Panc1 (cell line): ENCODE measurements at regions not wholly inside any gene's neighbourhood (a gene's known extent, or its start where the extent isn't known, plus 50 kb on each side); places are given as distances from the start of the nearest gene placed in this dataset.

Source experiments
- ATAC-seq: fragments of 200-7000 bp; cut with Tn5 transposase; 2 replicates; pipeline ENCODE4 v1.9.1; 2020; ENCODE audit warnings: mild to moderate bottlenecking, moderate library complexity
- BruUV-seq: library from RNA; stranded (reverse); fragments of 400-500 nt; replicated peaks from 2 replicates; lab custom pipeline; 2021; lab: Mats Ljungman, UMichigan
- CTCF ChIA-PET: fragments of 300-600 bp; sonication (Branson Sonifier 250); formaldehyde crosslinking; loops from one replicate; lab custom pipeline; 2022; ENCODE audit warnings: antibody characterized with exemption; lab: Charles Lee
- POLR2A ChIA-PET: fragments of 300-600 bp; sonication (Branson Sonifier 250); formaldehyde crosslinking; loops from one replicate; lab custom pipeline; 2022; ENCODE audit warnings: antibody characterized with exemption; lab: Charles Lee
- DNase-seq: peaks from one replicate; pipeline ENCODE4 v3.0.0-alpha.2; 2010; ENCODE audit warnings: low read depth, low spot score
- H3K27ac ChIP-seq: 2 replicates; pipeline ENCODE4 v1.5.1; 2011; ENCODE audit warnings: mild to moderate bottlenecking, low read length, inconsistent platforms
- H3K27me3 ChIP-seq: fragments of 200-500 bp; sonication (Bioruptor generic); 2 replicates; pipeline ENCODE4 v1.6.0; 2014; ENCODE audit warnings: low read length, inconsistent platforms; ENCODE audit not compliant: control insufficient read depth, insufficient read depth
- H3K36me3 ChIP-seq: fragments of 200-500 bp; sonication (Bioruptor generic); 2 replicates; pipeline ENCODE4 v1.5.1; 2014; ENCODE audit warnings: inconsistent platforms, mild to moderate bottlenecking, low read length, moderate library complexity; ENCODE audit not compliant: control insufficient read depth, insufficient read depth
- H3K4me1 ChIP-seq: 2 replicates; pipeline ENCODE4 v1.5.1; 2011; ENCODE audit warnings: inconsistent platforms, mild to moderate bottlenecking, low read length, moderate library complexity; ENCODE audit not compliant: control insufficient read depth, insufficient read depth
- H3K4me3 ChIP-seq, 2 experiments: 2 replicates each; pipeline ENCODE4 v1.5.1; 2011 to 2012; ENCODE audit warnings: low read depth in 2 of 2, low read length in 2 of 2, mild to moderate bottlenecking in 2 of 2, inconsistent platforms in 1 of 2, moderate library complexity in 1 of 2
- H3K9me3 ChIP-seq: fragments of 200-500 bp; sonication (Bioruptor generic); 2 replicates; pipeline ENCODE4 v1.5.1; 2014; ENCODE audit warnings: low read depth, mild to moderate bottlenecking, inconsistent platforms, low read length, moderate library complexity; ENCODE audit not compliant: control insufficient read depth, insufficient read depth
- POLR2AphosphoS5 ChIP-seq: IDR thresholded peaks from 2 replicates; pipeline ENCODE4 v1.6.1; 2012; ENCODE audit warnings: mild to moderate bottlenecking, low read depth, low read length, moderate library complexity
- SIN3A ChIP-seq: IDR thresholded peaks from 2 replicates; pipeline ENCODE4 v1.6.1; 2012; ENCODE audit warnings: low read depth, mild to moderate bottlenecking, low read length, moderate library complexity, borderline replicate concordance; ENCODE audit not compliant: insufficient read depth
- TCF7L2 ChIP-seq: IDR thresholded peaks from 2 replicates; pipeline ENCODE4 v1.6.1; 2011; ENCODE audit warnings: mild to moderate bottlenecking, low read depth, low read length, inconsistent platforms
- in situ Hi-C: cut with HindIII; loops from 2 replicates; pipeline ENCODE4 v1.10.0; 2016; ENCODE audit warnings: low sequenced_read_pairs, low pct_unique_long_range_greater_than_20kb
- intact Hi-C: fragments of 100-400 bp; cut with micrococcal nuclease; formaldehyde crosslinking; loops from one replicate; pipeline ENCODE4 v1.10.0; 2022; ENCODE audit not compliant: unreplicated experiment
- TF ChIP-seq, protein P1 (sequence below), 2 experiments: IDR thresholded peaks; 2 replicates each; pipeline ENCODE4 v1.6.1; 2011 to 2012; ENCODE audit warnings: low read depth in 2 of 2, control low read depth in 1 of 2, low read length in 1 of 2, mild to moderate bottlenecking in 1 of 2, moderate library complexity in 1 of 2; ENCODE audit not compliant: insufficient read depth in 1 of 2
- TF ChIP-seq, protein P2 (sequence below): fragments of 450-650 bp; IDR thresholded peaks from 2 replicates; pipeline ENCODE4 v1.5.1; 2017; ENCODE audit warnings: mild to moderate bottlenecking

GRCh38 chr1:60463146-60463545, 389.6 kb upstream of the C1orf87 start:
- H3K27ac ChIP-seq: no peak overlapping the region
- no TSS peak for BruUV-seq
- no peaks in the 10 kb centered on the region for H3K36me3 ChIP-seq
- CTCF ChIA-PET: no interaction called here
- H3K4me3 ChIP-seq: no peak overlapping the region
- intact Hi-C loops (no loop called here), in situ Hi-C loops (no loop called here)
- DNase-seq (no peak), ATAC-seq (no peak)
- TF ChIP-seq SIN3A (no peak), POLR2AphosphoS5 (no peak), TCF7L2 (no peak)
- TF ChIP-seq, protein P1, sequence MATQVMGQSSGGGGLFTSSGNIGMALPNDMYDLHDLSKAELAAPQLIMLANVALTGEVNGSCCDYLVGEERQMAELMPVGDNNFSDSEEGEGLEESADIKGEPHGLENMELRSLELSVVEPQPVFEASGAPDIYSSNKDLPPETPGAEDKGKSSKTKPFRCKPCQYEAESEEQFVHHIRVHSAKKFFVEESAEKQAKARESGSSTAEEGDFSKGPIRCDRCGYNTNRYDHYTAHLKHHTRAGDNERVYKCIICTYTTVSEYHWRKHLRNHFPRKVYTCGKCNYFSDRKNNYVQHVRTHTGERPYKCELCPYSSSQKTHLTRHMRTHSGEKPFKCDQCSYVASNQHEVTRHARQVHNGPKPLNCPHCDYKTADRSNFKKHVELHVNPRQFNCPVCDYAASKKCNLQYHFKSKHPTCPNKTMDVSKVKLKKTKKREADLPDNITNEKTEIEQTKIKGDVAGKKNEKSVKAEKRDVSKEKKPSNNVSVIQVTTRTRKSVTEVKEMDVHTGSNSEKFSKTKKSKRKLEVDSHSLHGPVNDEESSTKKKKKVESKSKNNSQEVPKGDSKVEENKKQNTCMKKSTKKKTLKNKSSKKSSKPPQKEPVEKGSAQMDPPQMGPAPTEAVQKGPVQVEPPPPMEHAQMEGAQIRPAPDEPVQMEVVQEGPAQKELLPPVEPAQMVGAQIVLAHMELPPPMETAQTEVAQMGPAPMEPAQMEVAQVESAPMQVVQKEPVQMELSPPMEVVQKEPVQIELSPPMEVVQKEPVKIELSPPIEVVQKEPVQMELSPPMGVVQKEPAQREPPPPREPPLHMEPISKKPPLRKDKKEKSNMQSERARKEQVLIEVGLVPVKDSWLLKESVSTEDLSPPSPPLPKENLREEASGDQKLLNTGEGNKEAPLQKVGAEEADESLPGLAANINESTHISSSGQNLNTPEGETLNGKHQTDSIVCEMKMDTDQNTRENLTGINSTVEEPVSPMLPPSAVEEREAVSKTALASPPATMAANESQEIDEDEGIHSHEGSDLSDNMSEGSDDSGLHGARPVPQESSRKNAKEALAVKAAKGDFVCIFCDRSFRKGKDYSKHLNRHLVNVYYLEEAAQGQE (IDR thresholded peaks at IDR 0.05; ENCODE audit: insufficient read depth in 1 of 2, low read depth in 2 of 2, low read length in 1 of 2): no peak
- TF ChIP-seq, protein P2, sequence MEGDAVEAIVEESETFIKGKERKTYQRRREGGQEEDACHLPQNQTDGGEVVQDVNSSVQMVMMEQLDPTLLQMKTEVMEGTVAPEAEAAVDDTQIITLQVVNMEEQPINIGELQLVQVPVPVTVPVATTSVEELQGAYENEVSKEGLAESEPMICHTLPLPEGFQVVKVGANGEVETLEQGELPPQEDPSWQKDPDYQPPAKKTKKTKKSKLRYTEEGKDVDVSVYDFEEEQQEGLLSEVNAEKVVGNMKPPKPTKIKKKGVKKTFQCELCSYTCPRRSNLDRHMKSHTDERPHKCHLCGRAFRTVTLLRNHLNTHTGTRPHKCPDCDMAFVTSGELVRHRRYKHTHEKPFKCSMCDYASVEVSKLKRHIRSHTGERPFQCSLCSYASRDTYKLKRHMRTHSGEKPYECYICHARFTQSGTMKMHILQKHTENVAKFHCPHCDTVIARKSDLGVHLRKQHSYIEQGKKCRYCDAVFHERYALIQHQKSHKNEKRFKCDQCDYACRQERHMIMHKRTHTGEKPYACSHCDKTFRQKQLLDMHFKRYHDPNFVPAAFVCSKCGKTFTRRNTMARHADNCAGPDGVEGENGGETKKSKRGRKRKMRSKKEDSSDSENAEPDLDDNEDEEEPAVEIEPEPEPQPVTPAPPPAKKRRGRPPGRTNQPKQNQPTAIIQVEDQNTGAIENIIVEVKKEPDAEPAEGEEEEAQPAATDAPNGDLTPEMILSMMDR: no peak
- no peaks in the 10 kb centered on the region for H3K4me1 ChIP-seq
- H3K9me3 ChIP-seq: no peaks in the 10 kb centered on the region
- H3K27me3 ChIP-seq: no peaks in the 10 kb centered on the region
- POLR2A ChIA-PET: no interaction called here

DNA sequence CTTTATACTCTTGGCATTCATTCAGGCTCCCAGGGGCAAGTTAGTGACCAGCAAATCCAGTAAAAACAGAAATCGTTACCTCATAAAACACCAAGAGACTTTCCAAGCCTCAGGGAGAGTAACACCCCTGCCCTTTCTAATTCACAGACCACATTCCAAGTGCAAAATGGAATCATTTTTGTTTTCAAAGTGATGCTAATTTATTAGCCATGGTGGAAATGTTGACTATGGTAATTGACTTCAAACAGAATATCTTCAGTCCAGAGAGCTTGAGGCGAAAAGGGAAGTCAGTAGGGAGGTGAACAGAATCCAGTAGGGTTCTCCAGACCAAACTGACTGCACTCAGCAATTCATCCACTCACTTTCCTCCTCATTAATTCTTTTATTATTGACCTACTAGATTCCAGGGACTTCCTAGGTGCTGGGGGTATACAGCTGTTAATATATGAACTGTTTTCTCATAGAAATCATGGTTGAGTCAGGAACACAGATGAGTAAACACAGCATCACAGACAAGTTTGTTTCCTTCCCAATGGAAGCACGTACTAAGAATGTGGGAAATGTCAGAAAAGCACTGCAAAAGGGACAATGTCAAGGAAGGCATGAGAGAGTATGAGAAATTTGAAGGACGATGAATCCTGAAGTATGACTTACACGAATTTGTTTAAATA, 388.5 kb upstream of the C1orf87 start:
- intact Hi-C loops: no loop called here
- TF ChIP-seq, protein P1 (IDR thresholded peaks at IDR 0.05; ENCODE audit: insufficient read depth in 1 of 2, low read depth in 2 of 2, low read length in 1 of 2): no peak
- TF ChIP-seq SIN3A: no peak
- TF ChIP-seq POLR2AphosphoS5: no peak
- TF ChIP-seq TCF7L2: no peak
- TF ChIP-seq, protein P2: no peak
- Histone ChIP-seq H3K4me3 (no peak overlapping the region), H3K4me1 (no peaks in the 10 kb centered on the region), H3K36me3 (no peaks in the 10 kb centered on the region), H3K9me3 (no peaks in the 10 kb centered on the region), H3K27me3 (no peaks in the 10 kb centered on the region), H3K27ac (no peak overlapping the region)
- BruUV-seq: no TSS peak
- POLR2A ChIA-PET: no interaction called here
- ATAC-seq: no peak
- no peak for DNase-seq
- in situ Hi-C loops: no loop called here
- CTCF ChIA-PET: no interaction called here
